ENCODE measurements at regions not wholly inside any gene's neighbourhood (a gene's known extent, or its start where the extent isn't known, plus 50 kb on each side); places are given as distances from the start of the nearest gene placed in this dataset.

DNA sequence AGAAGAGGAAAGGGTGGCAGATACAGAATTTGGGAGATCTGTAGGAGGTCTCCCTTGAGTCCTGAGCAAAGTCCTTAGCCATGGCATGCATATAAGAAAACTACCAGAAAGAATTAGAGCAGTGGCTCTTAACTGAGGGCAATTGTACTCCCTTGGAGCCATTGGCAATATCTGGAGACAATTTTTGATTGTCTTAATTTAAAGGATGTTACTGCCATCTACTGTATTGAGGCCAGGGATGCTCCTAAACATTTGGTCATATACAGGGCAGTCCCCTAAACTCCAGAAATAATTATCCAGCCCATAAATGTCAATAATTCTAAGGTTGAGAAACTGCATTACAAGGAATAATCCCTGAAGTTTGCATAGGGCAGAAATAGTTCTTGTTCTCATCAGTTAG, 136.4 kb upstream of the ODAD2 start:
- TF ChIP-seq, protein P1, sequence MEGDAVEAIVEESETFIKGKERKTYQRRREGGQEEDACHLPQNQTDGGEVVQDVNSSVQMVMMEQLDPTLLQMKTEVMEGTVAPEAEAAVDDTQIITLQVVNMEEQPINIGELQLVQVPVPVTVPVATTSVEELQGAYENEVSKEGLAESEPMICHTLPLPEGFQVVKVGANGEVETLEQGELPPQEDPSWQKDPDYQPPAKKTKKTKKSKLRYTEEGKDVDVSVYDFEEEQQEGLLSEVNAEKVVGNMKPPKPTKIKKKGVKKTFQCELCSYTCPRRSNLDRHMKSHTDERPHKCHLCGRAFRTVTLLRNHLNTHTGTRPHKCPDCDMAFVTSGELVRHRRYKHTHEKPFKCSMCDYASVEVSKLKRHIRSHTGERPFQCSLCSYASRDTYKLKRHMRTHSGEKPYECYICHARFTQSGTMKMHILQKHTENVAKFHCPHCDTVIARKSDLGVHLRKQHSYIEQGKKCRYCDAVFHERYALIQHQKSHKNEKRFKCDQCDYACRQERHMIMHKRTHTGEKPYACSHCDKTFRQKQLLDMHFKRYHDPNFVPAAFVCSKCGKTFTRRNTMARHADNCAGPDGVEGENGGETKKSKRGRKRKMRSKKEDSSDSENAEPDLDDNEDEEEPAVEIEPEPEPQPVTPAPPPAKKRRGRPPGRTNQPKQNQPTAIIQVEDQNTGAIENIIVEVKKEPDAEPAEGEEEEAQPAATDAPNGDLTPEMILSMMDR (conservative IDR thresholded peaks at IDR 0.05; ENCODE audit: low read depth, low read length): no peak

GRCh38 chr10:28130267-28130666, 131.4 kb upstream of the ODAD2 start:
- no peak overlapping the region for H3K4me2 ChIP-seq
- H3K79me2 ChIP-seq (ENCODE audit: insufficient read depth, low read depth): no peaks in the 10 kb centered on the region
- H3K27me3 ChIP-seq (ENCODE audit: insufficient read depth, low read depth): no peaks in the 10 kb centered on the region
- no peak overlapping the region for H3K9ac ChIP-seq
- H3K4me1 ChIP-seq (ENCODE audit: low read depth, poor library complexity, severe bottlenecking): no peaks in the 10 kb centered on the region
- no peaks in the 10 kb centered on the region for H4K20me1 ChIP-seq (ENCODE audit: insufficient read depth)
- H3K36me3 ChIP-seq (ENCODE audit: insufficient read depth): no peaks in the 10 kb centered on the region
- H2AFZ ChIP-seq (ENCODE audit: low read depth): no peak overlapping the region
- no peak overlapping the region for H3K4me3 ChIP-seq (IDR thresholded peaks at IDR 0.05; ENCODE audit: insufficient read depth, low read depth, low read length)
- no peak overlapping the region for H3K27ac ChIP-seq
- TF ChIP-seq, protein P1 (conservative IDR thresholded peaks at IDR 0.05; ENCODE audit: low read depth, low read length): no peak

More for the DNA sequence above, 136.4 kb upstream of the ODAD2 start:
- Histone ChIP-seq H2AFZ (ENCODE audit: low read depth) (no peak overlapping the region), H3K27ac (no peak overlapping the region), H3K27me3 (ENCODE audit: insufficient read depth, low read depth) (no peaks in the 10 kb centered on the region), H3K79me2 (ENCODE audit: insufficient read depth, low read depth) (no peaks in the 10 kb centered on the region), H3K4me3 (IDR thresholded peaks at IDR 0.05; ENCODE audit: insufficient read depth, low read depth, low read length) (no peak overlapping the region), H4K20me1 (ENCODE audit: insufficient read depth) (no peaks in the 10 kb centered on the region), H3K9ac (no peak overlapping the region), H3K36me3 (ENCODE audit: insufficient read depth) (no peaks in the 10 kb centered on the region), H3K4me2 (no peak overlapping the region), H3K4me1 (ENCODE audit: low read depth, poor library complexity, severe bottlenecking) (no peaks in the 10 kb centered on the region)

DNA sequence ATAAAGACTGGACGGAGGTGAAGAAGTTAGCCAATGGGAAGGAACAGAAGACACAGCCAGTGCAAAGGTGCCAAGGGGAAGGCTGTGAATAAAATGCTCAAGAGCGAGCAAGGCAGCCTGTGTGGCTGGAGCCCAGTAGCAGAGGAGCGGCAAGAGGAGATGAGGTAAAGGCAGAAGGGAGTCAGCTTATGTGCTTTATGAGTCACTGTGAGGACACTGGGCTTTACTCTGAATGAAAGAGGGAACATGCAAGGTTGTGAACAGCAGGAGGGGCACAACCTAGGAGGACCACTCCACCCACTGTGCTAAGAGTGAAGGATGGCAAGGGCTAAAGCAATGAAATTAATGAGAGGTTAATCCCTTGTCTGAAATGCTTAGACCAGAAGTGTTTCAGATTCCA, 129.0 kb upstream of the ODAD2 start:
- no peaks in the 10 kb centered on the region for H3K36me3 ChIP-seq (ENCODE audit: insufficient read depth)
- H3K27ac ChIP-seq: no peak overlapping the region
- no peak overlapping the region for H3K4me3 ChIP-seq (IDR thresholded peaks at IDR 0.05; ENCODE audit: insufficient read depth, low read depth, low read length)
- no peaks in the 10 kb centered on the region for H3K79me2 ChIP-seq (ENCODE audit: insufficient read depth, low read depth)
- no peak overlapping the region for H3K9ac ChIP-seq
- H3K4me2 ChIP-seq: no peak overlapping the region
- H3K4me1 ChIP-seq (ENCODE audit: low read depth, poor library complexity, severe bottlenecking): no peaks in the 10 kb centered on the region
- H2AFZ ChIP-seq (ENCODE audit: low read depth): no peak overlapping the region
- TF ChIP-seq, protein P1 (conservative IDR thresholded peaks at IDR 0.05; ENCODE audit: low read depth, low read length): no peak
- H3K27me3 ChIP-seq (ENCODE audit: insufficient read depth, low read depth): no peaks in the 10 kb centered on the region
- no peaks in the 10 kb centered on the region for H4K20me1 ChIP-seq (ENCODE audit: insufficient read depth)

DNA sequence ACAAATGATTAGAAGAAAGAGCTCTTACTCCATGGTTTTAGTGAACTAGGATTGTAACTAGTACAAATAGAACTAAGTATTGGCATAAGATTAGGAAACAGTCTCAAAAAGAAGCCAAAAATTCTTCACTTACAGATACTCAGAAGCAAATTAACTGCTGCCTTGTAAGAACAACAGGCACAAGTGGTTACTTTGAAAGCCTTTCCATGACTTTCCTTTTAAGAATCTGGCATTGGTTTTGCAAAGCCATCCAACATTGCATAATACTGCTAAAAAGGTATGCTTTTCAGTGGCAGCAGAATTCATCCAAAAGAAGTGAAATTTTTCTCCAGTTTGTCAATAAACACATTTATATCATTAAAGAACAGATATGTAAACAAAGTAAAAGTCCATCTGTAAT, 126.8 kb upstream of the ODAD2 start:
- Histone ChIP-seq H3K4me1 (ENCODE audit: low read depth, poor library complexity, severe bottlenecking) (no peaks in the 10 kb centered on the region), H3K27me3 (ENCODE audit: insufficient read depth, low read depth) (no peaks in the 10 kb centered on the region), H3K4me3 (IDR thresholded peaks at IDR 0.05; ENCODE audit: insufficient read depth, low read depth, low read length) (no peak overlapping the region), H3K36me3 (ENCODE audit: insufficient read depth) (no peaks in the 10 kb centered on the region), H3K79me2 (ENCODE audit: insufficient read depth, low read depth) (no peaks in the 10 kb centered on the region), H3K4me2 (no peak overlapping the region), H3K9ac (no peak overlapping the region), H2AFZ (ENCODE audit: low read depth) (no peak overlapping the region), H3K27ac (no peak overlapping the region), H4K20me1 (ENCODE audit: insufficient read depth) (no peaks in the 10 kb centered on the region)
- TF ChIP-seq, protein P1 (conservative IDR thresholded peaks at IDR 0.05; ENCODE audit: low read depth, low read length): no peak

All from KMS-11 (cell line).